GM06990 (cell line): ENCODE measurements at regions not wholly inside any gene's neighbourhood (a gene's known extent, or its start where the extent isn't known, plus 50 kb on each side); places are given as distances from the start of the nearest gene placed in this dataset.

Experiments
- DNase-seq: peaks from one replicate; pipeline ENCODE4 v3.0.0-alpha.2; 2011; ENCODE audit not compliant: insufficient read length; ENCODE audit errors: extremely low read depth
- H3K27me3 ChIP-seq: replicated peaks from 2 replicates; pipeline ENCODE4 v1.6.0; 2011; ENCODE audit warnings: low read length; ENCODE audit not compliant: control insufficient read depth, insufficient read depth
- H3K36me3 ChIP-seq: 2 replicates; pipeline ENCODE4 v1.5.1; 2011; ENCODE audit warnings: low read length; ENCODE audit not compliant: control insufficient read depth, insufficient read depth
- H3K4me3 ChIP-seq: replicated peaks from 2 replicates; pipeline ENCODE4 v1.5.1; 2011; ENCODE audit warnings: low read depth, mild to moderate bottlenecking, control low read depth, low read length
- CTCF ChIP-seq: IDR thresholded peaks from 2 replicates; pipeline ENCODE4 v1.5.1; 2011; ENCODE audit warnings: low read length, control low read depth, mild to moderate bottlenecking, inconsistent platforms; ENCODE audit not compliant: insufficient read depth, poor library complexity, severe bottlenecking

- TF ChIP-seq CTCF = no peak
- Histone ChIP-seq H3K4me3 (no peak overlapping the region), H3K36me3 (no peaks in the 10 kb centered on the region), H3K27me3 (no peaks in the 10 kb centered on the region)
- DNase-seq = no peak
Observed at GRCh38 chr5:63456279-63456678, 506.0 kb downstream of the HTR1A start.

DNA sequence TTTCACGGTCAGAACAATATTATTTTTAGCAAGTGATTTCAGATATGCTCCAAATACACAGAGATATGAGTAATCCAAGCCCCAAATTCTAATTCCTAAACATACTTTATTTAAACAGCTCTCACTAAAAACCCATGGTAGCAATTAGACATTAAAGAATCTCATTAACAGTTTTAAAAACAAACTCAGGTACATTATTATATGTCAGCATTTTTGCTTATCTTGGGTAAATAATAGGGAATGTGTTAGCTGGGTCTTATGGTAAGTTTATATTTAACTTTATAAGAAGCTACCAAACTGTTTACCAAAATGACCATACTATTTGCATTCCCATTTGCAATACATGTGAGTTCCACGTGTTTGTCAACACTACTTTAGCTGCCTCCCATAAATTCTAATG is 511.1 kb downstream of the HTR1A start:
- no peaks in the 10 kb centered on the region for H3K36me3 ChIP-seq
- no peak for DNase-seq
- TF ChIP-seq CTCF = no peak
- no peak overlapping the region for H3K4me3 ChIP-seq
- H3K27me3 ChIP-seq = no peaks in the 10 kb centered on the region

DNA sequence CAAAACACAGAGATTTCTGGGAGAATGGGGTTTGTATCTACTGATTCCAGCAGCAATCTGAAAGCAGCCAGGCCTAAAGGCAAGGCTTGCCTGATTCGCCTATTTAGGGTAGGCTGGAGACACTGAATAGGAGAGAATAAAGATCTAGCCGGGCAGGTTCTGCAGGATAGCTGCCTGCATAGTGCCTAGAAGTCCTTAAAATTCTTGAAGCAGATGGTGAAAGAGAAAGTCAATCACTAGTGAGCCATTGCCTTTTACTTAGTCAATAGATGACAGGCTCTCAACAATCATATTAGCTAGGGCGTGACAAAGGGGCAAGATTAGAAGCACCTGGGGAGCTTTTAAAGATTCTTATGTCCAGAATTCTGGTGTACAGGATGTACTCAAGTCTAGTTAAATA is 522.7 kb downstream of the HTR1A start:
- Histone ChIP-seq H3K27me3 (no peaks in the 10 kb centered on the region), H3K36me3 (no peaks in the 10 kb centered on the region), H3K4me3 (no peak overlapping the region)
- DNase-seq = no peak
- TF ChIP-seq CTCF = no peak

GRCh38 chr5:63409737-63410136 is 552.5 kb downstream of the HTR1A start:
- no peak for TF ChIP-seq CTCF
- DNase-seq = no peak
- no peaks in the 10 kb centered on the region for H3K27me3 ChIP-seq
- H3K36me3 ChIP-seq = no peaks in the 10 kb centered on the region
- H3K4me3 ChIP-seq = no peak overlapping the region

GRCh38 chr5:63408984-63409383 is 553.3 kb downstream of the HTR1A start:
- H3K27me3 ChIP-seq = no peaks in the 10 kb centered on the region
- H3K36me3 ChIP-seq = no peaks in the 10 kb centered on the region
- TF ChIP-seq CTCF = no peak
- DNase-seq = no peak
- no peak overlapping the region for H3K4me3 ChIP-seq

GRCh38 chr5:63401436-63402046 is 560.7 kb downstream of the HTR1A start:
- H3K27me3 ChIP-seq = no peaks in the 10 kb centered on the region
- peak; percentile 83 for TF ChIP-seq CTCF
- no peak for DNase-seq
- H3K36me3 ChIP-seq = no peaks in the 10 kb centered on the region
- H3K4me3 ChIP-seq = no peak overlapping the region
